ENCODE measurements at regions not wholly inside any gene's neighbourhood (a gene's known extent, or its start where the extent isn't known, plus 50 kb on each side); places are given as distances from the start of the nearest gene placed in this dataset.

- Histone ChIP-seq H3K4me3 (ENCODE audit: low read depth, low read length) (no peak overlapping the region), H3K36me3 (ENCODE audit: control insufficient read depth, insufficient read depth, low read length) (no peaks in the 10 kb centered on the region), H3K4me1 (no peaks in the 10 kb centered on the region), H3K9me3 (ENCODE audit: control insufficient read depth, low read length) (no peaks in the 10 kb centered on the region), H3K27me3 (ENCODE audit: control insufficient read depth, insufficient read depth, low read length) (no peaks in the 10 kb centered on the region), H3K27ac (no peak overlapping the region), H3K79me2 (no peaks in the 10 kb centered on the region), H3K4me2 (ENCODE audit: low read length) (no peak overlapping the region), H3K9ac (no peak overlapping the region), H2AFZ (no peak overlapping the region)
- TF ChIP-seq, protein P1, sequence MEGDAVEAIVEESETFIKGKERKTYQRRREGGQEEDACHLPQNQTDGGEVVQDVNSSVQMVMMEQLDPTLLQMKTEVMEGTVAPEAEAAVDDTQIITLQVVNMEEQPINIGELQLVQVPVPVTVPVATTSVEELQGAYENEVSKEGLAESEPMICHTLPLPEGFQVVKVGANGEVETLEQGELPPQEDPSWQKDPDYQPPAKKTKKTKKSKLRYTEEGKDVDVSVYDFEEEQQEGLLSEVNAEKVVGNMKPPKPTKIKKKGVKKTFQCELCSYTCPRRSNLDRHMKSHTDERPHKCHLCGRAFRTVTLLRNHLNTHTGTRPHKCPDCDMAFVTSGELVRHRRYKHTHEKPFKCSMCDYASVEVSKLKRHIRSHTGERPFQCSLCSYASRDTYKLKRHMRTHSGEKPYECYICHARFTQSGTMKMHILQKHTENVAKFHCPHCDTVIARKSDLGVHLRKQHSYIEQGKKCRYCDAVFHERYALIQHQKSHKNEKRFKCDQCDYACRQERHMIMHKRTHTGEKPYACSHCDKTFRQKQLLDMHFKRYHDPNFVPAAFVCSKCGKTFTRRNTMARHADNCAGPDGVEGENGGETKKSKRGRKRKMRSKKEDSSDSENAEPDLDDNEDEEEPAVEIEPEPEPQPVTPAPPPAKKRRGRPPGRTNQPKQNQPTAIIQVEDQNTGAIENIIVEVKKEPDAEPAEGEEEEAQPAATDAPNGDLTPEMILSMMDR (IDR thresholded peaks at IDR 0.05), result no peak
These were observed 285.8 kb upstream of the KLHL1 start for GRCh38 chr13:70394031-70394548.

GRCh38 chr13:70391678-70392077 is 283.4 kb upstream of the KLHL1 start:
- H3K27me3 ChIP-seq (ENCODE audit: control insufficient read depth, insufficient read depth, low read length), result no peaks in the 10 kb centered on the region
- no peaks in the 10 kb centered on the region for H3K9me3 ChIP-seq (ENCODE audit: control insufficient read depth, low read length)
- no peak overlapping the region for H3K27ac ChIP-seq
- no peak overlapping the region for H3K4me3 ChIP-seq (ENCODE audit: low read depth, low read length)
- no peaks in the 10 kb centered on the region for H3K4me1 ChIP-seq
- no peaks in the 10 kb centered on the region for H3K79me2 ChIP-seq
- H2AFZ ChIP-seq, result no peak overlapping the region
- no peaks in the 10 kb centered on the region for H3K36me3 ChIP-seq (ENCODE audit: control insufficient read depth, insufficient read depth, low read length)
- H3K9ac ChIP-seq, result no peak overlapping the region
- TF ChIP-seq, protein P1 (IDR thresholded peaks at IDR 0.05), result no peak
- no peak overlapping the region for H3K4me2 ChIP-seq (ENCODE audit: low read length)

DNA sequence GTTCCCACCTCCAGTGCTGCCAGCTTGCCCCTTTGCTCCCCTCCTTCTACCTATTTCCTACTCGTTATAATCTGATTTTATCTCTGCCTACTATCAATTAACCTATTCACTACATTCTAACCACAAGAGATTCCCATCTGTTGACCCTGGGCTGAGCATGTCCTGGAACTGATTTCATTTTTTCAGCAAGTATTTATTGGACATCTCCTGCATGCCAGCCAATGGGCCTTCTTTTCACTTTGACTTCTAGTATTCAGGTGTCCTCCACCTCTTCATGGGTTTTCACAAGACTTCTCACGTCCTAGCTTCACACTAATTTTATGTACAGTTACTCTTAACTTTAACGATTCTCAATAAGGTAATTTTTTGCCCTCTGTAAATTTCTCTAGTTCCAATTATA is 282.7 kb upstream of the KLHL1 start:
- H3K4me1 ChIP-seq, result no peaks in the 10 kb centered on the region
- H3K9me3 ChIP-seq (ENCODE audit: control insufficient read depth, low read length), result no peaks in the 10 kb centered on the region
- H3K27ac ChIP-seq, result no peak overlapping the region
- H3K4me2 ChIP-seq (ENCODE audit: low read length), result no peak overlapping the region
- TF ChIP-seq, protein P1 (IDR thresholded peaks at IDR 0.05), result no peak
- H3K9ac ChIP-seq, result no peak overlapping the region
- no peaks in the 10 kb centered on the region for H3K36me3 ChIP-seq (ENCODE audit: control insufficient read depth, insufficient read depth, low read length)
- H3K79me2 ChIP-seq, result no peaks in the 10 kb centered on the region
- no peaks in the 10 kb centered on the region for H3K27me3 ChIP-seq (ENCODE audit: control insufficient read depth, insufficient read depth, low read length)
- no peak overlapping the region for H3K4me3 ChIP-seq (ENCODE audit: low read depth, low read length)
- H2AFZ ChIP-seq, result no peak overlapping the region

DNA sequence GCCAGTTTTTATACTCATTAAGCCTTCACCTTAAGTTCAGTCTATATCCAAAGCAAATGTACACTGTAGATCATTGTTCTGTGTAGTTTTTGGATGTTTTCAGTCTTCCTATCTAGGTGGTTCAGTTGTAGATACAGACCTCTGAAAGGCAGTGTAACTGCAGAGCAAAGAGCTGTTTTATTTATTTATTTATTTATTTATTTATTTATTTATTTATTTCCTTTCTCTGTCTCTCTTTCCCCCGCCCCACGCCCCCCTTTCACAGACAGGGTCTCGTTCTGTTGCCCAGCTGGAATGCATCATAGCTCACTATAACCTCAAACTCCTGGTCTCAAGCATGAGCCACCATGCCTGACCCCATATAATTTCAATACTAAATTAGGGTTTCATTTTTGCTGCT is 281.8 kb upstream of the KLHL1 start:
- Histone ChIP-seq H3K4me1 (no peaks in the 10 kb centered on the region), H3K4me2 (ENCODE audit: low read length) (no peak overlapping the region), H3K9me3 (ENCODE audit: control insufficient read depth, low read length) (no peaks in the 10 kb centered on the region), H3K27me3 (ENCODE audit: control insufficient read depth, insufficient read depth, low read length) (no peaks in the 10 kb centered on the region), H2AFZ (no peak overlapping the region), H3K9ac (no peak overlapping the region), H3K36me3 (ENCODE audit: control insufficient read depth, insufficient read depth, low read length) (no peaks in the 10 kb centered on the region), H3K79me2 (no peaks in the 10 kb centered on the region), H3K27ac (no peak overlapping the region), H3K4me3 (ENCODE audit: low read depth, low read length) (no peak overlapping the region)
- TF ChIP-seq, protein P1 (IDR thresholded peaks at IDR 0.05), result no peak

DNA sequence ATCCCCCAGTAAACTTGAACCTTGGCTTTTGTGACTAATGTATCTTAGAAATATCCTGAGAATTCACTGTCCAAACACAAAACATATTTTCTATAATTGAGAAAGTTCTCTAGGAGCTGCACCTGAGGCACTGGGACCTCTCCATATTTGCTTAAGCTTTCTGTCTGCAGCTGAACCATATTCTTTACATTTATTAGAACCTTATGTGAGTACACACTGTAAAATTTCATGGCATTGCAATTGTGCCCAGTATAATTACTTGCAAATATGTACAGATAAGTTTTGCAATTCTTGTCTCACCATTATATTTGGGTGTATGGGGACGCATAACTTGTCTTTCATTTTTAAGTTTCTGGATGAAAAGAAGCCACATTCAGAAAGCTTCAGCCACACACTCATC is 280.7 kb upstream of the KLHL1 start:
- H3K79me2 ChIP-seq, result no peaks in the 10 kb centered on the region
- no peaks in the 10 kb centered on the region for H3K9me3 ChIP-seq (ENCODE audit: control insufficient read depth, low read length)
- no peak overlapping the region for H2AFZ ChIP-seq
- H3K9ac ChIP-seq, result no peak overlapping the region
- H3K4me1 ChIP-seq, result no peaks in the 10 kb centered on the region
- no peak overlapping the region for H3K4me2 ChIP-seq (ENCODE audit: low read length)
- no peaks in the 10 kb centered on the region for H3K36me3 ChIP-seq (ENCODE audit: control insufficient read depth, insufficient read depth, low read length)
- TF ChIP-seq, protein P1 (IDR thresholded peaks at IDR 0.05), result no peak
- no peak overlapping the region for H3K4me3 ChIP-seq (ENCODE audit: low read depth, low read length)
- H3K27ac ChIP-seq, result no peak overlapping the region
- H3K27me3 ChIP-seq (ENCODE audit: control insufficient read depth, insufficient read depth, low read length), result no peaks in the 10 kb centered on the region

All from parathyroid adenoma (tissue), 2 donors.